ENCODE measurements at regions not wholly inside any gene's neighbourhood (a gene's known extent, or its start where the extent isn't known, plus 50 kb on each side); places are given as distances from the start of the nearest gene placed in this dataset.
A peak's percentile ranks its signal among the peaks of the same experiment; 100 is the strongest.

DNA sequence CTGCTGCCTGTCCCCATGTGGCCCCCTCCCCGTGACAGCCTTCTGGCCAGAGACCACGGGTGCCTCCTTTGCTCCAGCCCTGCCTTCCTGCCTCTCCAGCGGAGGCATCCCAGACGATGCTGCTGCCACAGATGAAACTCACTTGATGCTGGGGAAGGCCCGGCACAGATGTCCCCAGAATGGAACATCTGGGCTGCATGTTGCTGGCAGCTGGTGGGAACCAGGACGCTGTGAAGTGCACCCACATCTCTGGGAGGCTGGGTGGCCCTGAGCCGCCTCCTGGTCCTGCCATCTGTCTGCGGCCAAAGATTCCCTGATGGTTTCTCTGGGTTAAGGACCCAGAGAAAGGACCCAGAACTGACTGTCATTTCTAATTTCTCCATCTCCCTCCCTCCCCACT lies 51.9 kb upstream of the PTPRS start:
- DNase-seq (ENCODE audit: low read depth in 4 of 4, low spot score in 2 of 4): no peak

DNA sequence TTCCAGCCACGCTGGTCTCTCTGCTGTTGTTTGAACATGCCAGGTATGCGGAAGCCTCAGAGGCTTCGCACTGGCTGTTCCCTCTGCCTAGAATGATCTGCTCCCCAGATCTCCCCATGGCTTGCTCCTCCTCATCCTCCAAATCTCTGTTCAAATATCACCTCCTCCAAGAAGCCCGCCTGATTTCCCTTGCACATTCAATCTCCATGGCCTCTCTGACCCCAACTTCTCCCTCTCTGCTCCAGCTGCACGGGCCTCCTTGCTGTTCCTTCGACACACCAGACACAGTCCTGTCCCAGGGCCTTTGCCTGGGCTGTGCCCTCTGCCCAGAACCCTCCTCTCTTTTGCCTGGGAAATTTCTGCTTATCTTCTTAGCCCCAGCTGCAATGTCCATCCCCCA lies 52.5 kb upstream of the PTPRS start:
- no peak for DNase-seq (ENCODE audit: low read depth in 4 of 4, low spot score in 2 of 4)

GRCh38 chr19:5394551-5395505 lies 54.2 kb upstream of the PTPRS start:
- no peak for DNase-seq (ENCODE audit: low read depth in 4 of 4, low spot score in 2 of 4)

- DNase-seq (ENCODE audit: low read depth in 4 of 4, low spot score in 2 of 4): no peak
Observed at GRCh38 chr19:5395556-5395955, 54.9 kb upstream of the PTPRS start.

DNA sequence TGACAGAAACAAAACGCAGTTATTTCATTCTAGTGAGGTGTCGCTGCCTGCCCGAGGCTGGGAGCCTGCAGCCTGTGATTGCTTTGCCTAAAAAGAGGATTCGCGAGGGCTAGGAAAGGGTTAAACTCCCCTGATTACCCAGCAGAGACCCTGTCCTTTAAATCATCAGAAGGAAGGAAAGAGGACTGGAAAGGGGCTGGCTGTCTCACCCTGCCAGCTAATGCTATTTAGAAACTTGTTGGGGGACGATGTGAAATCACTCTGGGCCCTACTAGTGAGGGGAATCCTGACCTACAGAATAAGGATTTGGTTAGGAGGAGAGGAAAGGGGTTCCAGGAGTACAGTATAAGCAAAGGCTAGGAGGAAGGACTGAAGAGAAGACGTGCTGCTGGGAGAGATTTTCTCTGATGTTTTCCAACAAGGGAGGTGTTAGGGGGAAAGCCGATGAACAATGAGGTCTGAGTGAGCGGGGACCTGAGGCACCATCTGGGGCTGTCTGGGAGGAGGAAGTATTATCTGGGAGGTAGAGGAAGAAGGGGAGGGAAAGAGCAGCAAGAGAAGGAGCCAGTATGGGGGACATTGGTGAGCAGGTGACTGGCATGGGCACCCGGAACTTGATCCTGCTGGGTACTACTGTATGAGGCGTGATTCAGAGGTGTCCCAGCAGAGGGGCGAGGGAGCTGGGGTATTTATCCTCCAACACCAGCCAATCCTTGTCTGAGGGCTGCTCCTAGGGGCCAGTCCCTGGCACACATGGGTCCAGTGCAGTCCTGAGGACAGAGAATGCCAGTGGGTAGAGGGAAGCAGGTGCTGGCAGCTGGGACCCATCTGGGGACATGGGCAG lies 55.7 kb upstream of the PTPRS start:
- DNase-seq (ENCODE audit: low read depth in 4 of 4, low spot score in 2 of 4): no peak

GRCh38 chr19:5396963-5397362 lies 56.4 kb upstream of the PTPRS start:
- no peak for DNase-seq (ENCODE audit: low read depth in 4 of 4, low spot score in 2 of 4)

GRCh38 chr19:5397804-5398692 lies 57.2 kb upstream of the ZNRF4 start:
- no peak for DNase-seq (ENCODE audit: low read depth in 4 of 4, low spot score in 2 of 4)

GRCh38 chr19:5398693-5399057 lies 56.5 kb upstream of the ZNRF4 start:
- no peak for DNase-seq (ENCODE audit: low read depth in 4 of 4, low spot score in 2 of 4)

DNA sequence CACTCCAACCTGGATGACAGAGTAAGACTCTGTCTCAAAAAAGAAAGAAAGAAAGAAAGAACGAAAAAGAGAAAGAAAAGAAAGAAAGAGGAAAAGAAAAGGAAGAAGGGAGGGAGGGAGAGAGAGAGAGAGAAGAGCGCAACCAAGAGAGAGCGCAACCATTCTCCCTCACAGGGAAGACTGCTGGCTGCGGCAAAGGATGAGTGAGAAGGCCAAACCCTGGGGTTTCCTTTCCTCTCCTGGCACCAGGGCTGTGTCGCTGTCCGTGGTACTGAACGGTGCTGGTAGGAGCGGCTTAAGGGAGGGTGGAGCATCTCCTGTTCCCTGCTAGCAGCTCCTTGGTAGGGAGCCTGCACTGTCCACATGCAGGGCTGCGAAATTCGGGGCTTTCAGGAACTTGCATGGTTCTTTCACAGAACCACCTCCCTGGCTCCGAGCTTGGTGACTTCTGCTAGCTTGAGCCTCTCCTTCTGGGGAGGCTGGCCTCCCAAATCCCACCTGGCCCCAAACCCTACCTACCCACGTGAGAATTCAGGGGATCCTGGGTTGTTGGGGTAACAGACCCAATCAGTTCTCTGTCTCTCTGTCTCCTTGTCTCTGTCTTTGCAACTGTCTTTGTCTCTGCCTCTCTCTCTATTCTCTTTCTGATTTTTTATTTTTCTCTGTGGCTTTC lies 51.1 kb upstream of the ZNRF4 start:
- DNase-seq (ENCODE audit: low read depth in 4 of 4, low spot score in 2 of 4): peak; percentile 59 to 92 (median 78)

Measured in left renal cortex interstitium (tissue), 4 donors.